ENCODE measurements at regions not wholly inside any gene's neighbourhood (a gene's known extent, or its start where the extent isn't known, plus 50 kb on each side); places are given as distances from the start of the nearest gene placed in this dataset.

- no peak overlapping the region for H3K23ac ChIP-seq (ENCODE audit: insufficient read length)
- no peak overlapping the region; the same call in 1 of the 2 replicates for H2AFZ ChIP-seq (ENCODE audit: low read length)
- H2BK5ac ChIP-seq (ENCODE audit: low read depth, low read length) = no peak overlapping the region
- no peaks in the 10 kb centered on the region for H4K20me1 ChIP-seq (replicated peaks in 1 of 2; ENCODE audit: control insufficient read depth in 1 of 2, insufficient read depth in 2 of 2, low read length in 2 of 2)
- CTCF ChIA-PET (ENCODE audit: partially characterized antibody) = interaction anchor here (1.2 kb wide), 1 partner anchor 116 kb away, joined by 5 read pairs; no protein-coding TSS in a partner anchor
- H3K79me1 ChIP-seq (ENCODE audit: low read depth, low read length) = no peaks in the 10 kb centered on the region
- no peak for DNase-seq (ENCODE audit: low read depth in 1 of 2, low spot score in 2 of 2)
- 87% methylated on average over 5 of the region's 5 CpGs; no CpG with 5 or more reads in 1 of the 2 experiments for WGBS, 2 experiments (ENCODE audit: extremely low coverage in 1 of 2, insufficient coverage in 1 of 2, insufficient read length in 1 of 2, insufficient replicate concordance in 2 of 2, low coverage in 1 of 2, low lambda C conversion rate in 2 of 2, missing lambda C conversion rate in 1 of 2)
- no peak overlapping the region for H3K9ac ChIP-seq (replicated peaks in 1 of 4; ENCODE audit: extremely low read depth in 1 of 4, low read depth in 3 of 4, low read length in 3 of 4)
- no peaks in the 10 kb centered on the region for H3K36me3 ChIP-seq (ENCODE audit: control insufficient read depth in 2 of 4, insufficient read depth in 4 of 4, low read length in 3 of 4)
- no peak overlapping the region for H2BK12ac ChIP-seq (ENCODE audit: low read depth, low read length)
- H2BK15ac ChIP-seq (ENCODE audit: low read length) = no peak overlapping the region
- no peaks in the 10 kb centered on the region for H3K4me1 ChIP-seq (replicated peaks in 1 of 4; ENCODE audit: control insufficient read depth in 3 of 4, insufficient read depth in 4 of 4, low read length in 3 of 4)
- no peak overlapping the region for H3K27ac ChIP-seq (ENCODE audit: low read depth, low read length)
- no peaks in the 10 kb centered on the region for H3K23me2 ChIP-seq (ENCODE audit: low read depth, low read length)
- no peak for FAIRE-seq
- H3K4me3 ChIP-seq (ENCODE audit: extremely low read depth in 1 of 4, insufficient read depth in 2 of 4, low read depth in 3 of 4, low read length in 4 of 4) = no peak overlapping the region
- no peak overlapping the region for H3K18ac ChIP-seq (ENCODE audit: extremely low read depth, low read length)
- H3K9me3 ChIP-seq (ENCODE audit: insufficient read depth in 2 of 2, low read depth in 1 of 2, low read length in 1 of 2) = no peaks in the 10 kb centered on the region
- H3K27me3 ChIP-seq (replicated peaks in 1 of 4; ENCODE audit: control insufficient read depth in 3 of 4, extremely low read depth in 1 of 4, insufficient read depth in 3 of 4, low read length in 3 of 4) = no peaks in the 10 kb centered on the region
- H2BK120ac ChIP-seq (replicated peaks; ENCODE audit: low read depth, low read length) = no peak overlapping the region
- H3K4me2 ChIP-seq (ENCODE audit: insufficient read depth in 1 of 2, low read depth in 2 of 2, low read length in 2 of 2) = no peak overlapping the region
- no peak overlapping the region for H4K5ac ChIP-seq (ENCODE audit: insufficient read length, low read depth, low read length)
- POLR2A ChIA-PET (ENCODE audit: partially characterized antibody) = no interaction called here
- H3K56ac ChIP-seq (replicated peaks; ENCODE audit: insufficient read length, low read depth, low read length) = no peak overlapping the region
- H4K8ac ChIP-seq (ENCODE audit: extremely low read depth, insufficient read depth, low read length) = no peak overlapping the region
- H2BK20ac ChIP-seq (ENCODE audit: low read length) = no peak overlapping the region
- H3K4ac ChIP-seq (replicated peaks; ENCODE audit: insufficient read length, low read depth, low read length) = no peak overlapping the region
- no peak overlapping the region for H4K91ac ChIP-seq (replicated peaks; ENCODE audit: insufficient read length, low read length)
- H3K14ac ChIP-seq (ENCODE audit: insufficient read length) = no peak overlapping the region
- no peak overlapping the region for H2AK5ac ChIP-seq (ENCODE audit: low read depth, low read length)
- H3K79me2 ChIP-seq (ENCODE audit: control insufficient read depth in 1 of 2, insufficient read depth in 2 of 2, low read length in 2 of 2) = no peaks in the 10 kb centered on the region
- no peak for TF ChIP-seq USF2 (IDR thresholded peaks at IDR 0.05; ENCODE audit: low read length)
- no peak for TF ChIP-seq SP4 (IDR thresholded peaks at IDR 0.05; ENCODE audit: low read length)
- no peak for TF ChIP-seq CEBPB (IDR thresholded peaks at IDR 0.05; ENCODE audit: low read depth, low read length)
- TF ChIP-seq ATF3 (IDR thresholded peaks at IDR 0.05; ENCODE audit: insufficient read depth, low read depth, low read length) = no peak
- no peak for TF ChIP-seq SIN3A (conservative IDR thresholded peaks at IDR 0.05 in 1 of 2, IDR thresholded peaks at IDR 0.05 in 1 of 2; ENCODE audit: low read depth in 1 of 2, low read length in 2 of 2)
- TF ChIP-seq BCL11A (IDR thresholded peaks at IDR 0.05; ENCODE audit: low read depth in 2 of 2, low read length in 2 of 2) = no peak
- TF ChIP-seq BRCA1 (IDR thresholded peaks at IDR 0.05; ENCODE audit: low read depth, low read length) = no peak
- no peak for TF ChIP-seq CBX8 (IDR thresholded peaks at IDR 0.05; ENCODE audit: borderline replicate concordance, low read depth, low read length)
- no peak for TF ChIP-seq JUN (IDR thresholded peaks at IDR 0.05; ENCODE audit: low read depth, low read length)
- TF ChIP-seq E2F6 (IDR thresholded peaks at IDR 0.05) = no peak
- TF ChIP-seq SP2 (IDR thresholded peaks at IDR 0.05; ENCODE audit: low read length) = no peak
These were observed 162.1 kb upstream of the IFNG-AS1 start for GRCh38 chr12:67826946-67827720.

Measured in H1 (cell line).